HEK293T (cell line): ENCODE measurements at regions not wholly inside any gene's neighbourhood (a gene's known extent, or its start where the extent isn't known, plus 50 kb on each side); places are given as distances from the start of the nearest gene placed in this dataset.

ENCODE experiments used
- CTCF ChIA-PET: fragments of 350-600 bp; formaldehyde crosslinking; extraction: SDS; loops from one replicate; lab custom pipeline; 2021; ENCODE audit warnings: antibody characterized with exemption, inconsistent platforms; lab: Yijun Ruan, JAX
- POLR2A ChIA-PET: fragments of 350-600 bp; formaldehyde crosslinking; extraction: SDS; loops from one replicate; lab custom pipeline; 2020; ENCODE audit warnings: antibody characterized with exemption, inconsistent platforms; lab: Yijun Ruan, JAX
- DNase-seq: peaks from one replicate; pipeline ENCODE4 v3.0.0; 2012; ENCODE audit warnings: mixed read lengths; ENCODE audit errors: extremely low spot score
- ARNT ChIP-seq: fragments of 450-650 bp; IDR thresholded peaks from 2 replicates; pipeline ENCODE4 v1.6.1; 2017; ENCODE audit warnings: mild to moderate bottlenecking
- BHLHE40 ChIP-seq: fragments of 450-650 bp; IDR thresholded peaks from 2 replicates; pipeline ENCODE4 v1.6.1; 2016; ENCODE audit warnings: mild to moderate bottlenecking, moderate library complexity, borderline replicate concordance
- CTBP1 ChIP-seq: fragments of 450-650 bp; IDR thresholded peaks from 2 replicates; pipeline ENCODE4 v1.6.1; 2016; ENCODE audit warnings: borderline replicate concordance
- ELF4 ChIP-seq: fragments of 450-650 bp; IDR thresholded peaks from 2 replicates; pipeline ENCODE4 v1.6.1; 2017; ENCODE audit warnings: antibody characterized with exemption
- FOXA1 ChIP-seq: fragments of 450-650 bp; IDR thresholded peaks from 2 replicates; pipeline ENCODE4 v1.6.1; 2016; ENCODE audit warnings: mild to moderate bottlenecking
- FOXK2 ChIP-seq: fragments of 450-650 bp; IDR thresholded peaks from 2 replicates; pipeline ENCODE4 v1.6.1; 2016; ENCODE audit warnings: mild to moderate bottlenecking
- FOXM1 ChIP-seq: fragments of 450-650 bp; IDR thresholded peaks from 2 replicates; pipeline ENCODE4 v1.6.1; 2017; ENCODE audit warnings: mild to moderate bottlenecking, borderline replicate concordance
- HDGF ChIP-seq: fragments of 450-650 bp; IDR thresholded peaks from 2 replicates; pipeline ENCODE4 v1.6.1; 2017; ENCODE audit warnings: antibody characterized with exemption, borderline replicate concordance
- L3MBTL2 ChIP-seq: fragments of 450-650 bp; conservative IDR thresholded peaks from 2 replicates; pipeline ENCODE4 v1.6.1; 2016; ENCODE audit warnings: mild to moderate bottlenecking
- LEF1 ChIP-seq: fragments of 450-650 bp; IDR thresholded peaks from 2 replicates; pipeline ENCODE4 v1.6.1; 2017; ENCODE audit warnings: mild to moderate bottlenecking, borderline replicate concordance
- NFRKB ChIP-seq: fragments of 450-650 bp; IDR thresholded peaks from 2 replicates; pipeline ENCODE4 v1.6.1; 2016; ENCODE audit warnings: mild to moderate bottlenecking, moderate library complexity
- PKNOX1 ChIP-seq: fragments of 450-650 bp; IDR thresholded peaks from 2 replicates; pipeline ENCODE4 v1.6.1; 2016
- SP1 ChIP-seq: fragments of 450-650 bp; IDR thresholded peaks from 2 replicates; pipeline ENCODE4 v1.6.1; 2017
- SUZ12 ChIP-seq: fragments of 450-650 bp; IDR thresholded peaks from 2 replicates; pipeline ENCODE4 v1.6.1; 2016; ENCODE audit warnings: mild to moderate bottlenecking
- TARDBP ChIP-seq: fragments of 450-650 bp; IDR thresholded peaks from 2 replicates; pipeline ENCODE4 v1.6.1; 2016
- ZNF384 ChIP-seq: fragments of 450-650 bp; IDR thresholded peaks from 2 replicates; pipeline ENCODE4 v1.6.1; 2016

- TF ChIP-seq ARNT (no peak), TARDBP (no peak), ZNF384 (no peak), LEF1 (no peak), L3MBTL2 (no peak), FOXA1 (no peak), HDGF (no peak), FOXK2 (no peak), SUZ12 (no peak), FOXM1 (no peak), BHLHE40 (no peak), PKNOX1 (no peak), ELF4 (no peak), CTBP1 (no peak), SP1 (no peak), NFRKB (no peak)
- POLR2A ChIA-PET: no interaction called here
- CTCF ChIA-PET: no interaction called here
- no peak for DNase-seq
Measured at GRCh38 chr6:77535172-77535571, 71.9 kb upstream of the HTR1B start.

DNA sequence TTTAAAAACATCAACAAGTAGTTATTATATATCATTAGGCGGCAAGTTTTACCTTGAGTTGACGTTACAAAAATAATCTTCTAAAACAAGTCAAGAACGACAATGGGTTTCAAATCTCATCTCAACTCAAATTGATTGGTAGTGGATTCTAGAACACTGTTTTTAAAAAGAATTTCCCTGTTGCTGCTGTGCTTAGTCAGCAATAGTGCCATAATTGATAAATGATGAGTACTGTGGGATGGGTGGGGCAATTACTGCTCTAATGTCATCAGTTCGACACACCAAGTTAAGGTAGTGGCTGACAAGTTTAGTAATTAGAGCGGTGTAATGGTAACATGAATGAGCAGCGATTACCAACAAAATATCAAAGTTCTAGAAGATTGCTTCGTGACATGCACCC, 73.4 kb upstream of the HTR1B start:
- DNase-seq: no peak
- POLR2A ChIA-PET: no interaction called here
- CTCF ChIA-PET: no interaction called here
- no peak for TF ChIP-seq LEF1
- TF ChIP-seq ZNF384: no peak
- TF ChIP-seq FOXA1: no peak

DNA sequence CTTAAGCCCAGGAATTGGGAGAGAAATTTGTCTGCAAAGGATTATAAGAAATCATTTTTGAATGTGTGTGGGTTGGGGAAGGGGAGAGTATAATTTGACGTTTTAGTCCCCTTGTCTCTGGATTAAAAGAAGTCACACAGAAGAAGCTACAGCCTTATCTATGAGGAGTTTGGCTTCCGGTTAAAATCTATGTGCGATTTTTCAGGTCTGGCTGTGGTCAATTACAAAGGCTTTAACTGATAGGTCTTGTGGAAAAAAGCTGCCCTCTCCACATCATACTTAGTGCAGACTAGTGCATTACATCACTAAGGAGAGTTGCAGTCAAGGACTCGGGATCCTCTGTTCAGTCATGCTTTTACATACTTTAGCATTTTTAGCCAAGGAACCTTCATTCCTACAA, 80.3 kb upstream of the HTR1B start:
- no peak for DNase-seq
- ChIA-PET CTCF (no interaction called here), POLR2A (no interaction called here)
- no peak for TF ChIP-seq SUZ12
- TF ChIP-seq FOXA1: no peak
- no peak for TF ChIP-seq CTBP1
- no peak for TF ChIP-seq LEF1
- TF ChIP-seq BHLHE40: no peak
- no peak for TF ChIP-seq PKNOX1
- TF ChIP-seq ZNF384: no peak
- TF ChIP-seq TARDBP: no peak
- TF ChIP-seq ELF4: no peak
- TF ChIP-seq NFRKB: no peak
- TF ChIP-seq FOXK2: no peak
- no peak for TF ChIP-seq ARNT
- no peak for TF ChIP-seq L3MBTL2
- no peak for TF ChIP-seq SP1
- TF ChIP-seq HDGF: no peak
- no peak for TF ChIP-seq FOXM1

- no peak for DNase-seq
- ChIA-PET POLR2A (no interaction called here), CTCF (no interaction called here)
- TF ChIP-seq SUZ12: no peak
- TF ChIP-seq ARNT: no peak
- no peak for TF ChIP-seq NFRKB
- TF ChIP-seq FOXA1: no peak
- no peak for TF ChIP-seq BHLHE40
- no peak for TF ChIP-seq CTBP1
- TF ChIP-seq ELF4: no peak
- TF ChIP-seq HDGF: no peak
- no peak for TF ChIP-seq L3MBTL2
- TF ChIP-seq SP1: no peak
- no peak for TF ChIP-seq FOXK2
- TF ChIP-seq TARDBP: no peak
- no peak for TF ChIP-seq FOXM1
- no peak for TF ChIP-seq ZNF384
- no peak for TF ChIP-seq LEF1
- TF ChIP-seq PKNOX1: no peak
Measured at GRCh38 chr6:77548190-77548589, 84.9 kb upstream of the HTR1B start.

- TF ChIP-seq NFRKB (no peak), TARDBP (no peak), LEF1 (no peak)
- no peak for DNase-seq
- CTCF ChIA-PET: interaction anchor here (0.9 kb wide), 1 partner anchor 37 kb away, joined by 3 read pairs; no protein-coding TSS in a partner anchor
- POLR2A ChIA-PET: no interaction called here
Measured at GRCh38 chr6:77548662-77549366, 85.5 kb upstream of the HTR1B start.

- TF ChIP-seq ELF4 (no peak), FOXK2 (no peak), TARDBP (no peak), FOXA1 (no peak), PKNOX1 (no peak), ARNT (no peak), LEF1 (no peak), CTBP1 (no peak), SP1 (no peak), HDGF (no peak), NFRKB (no peak), ZNF384 (no peak), FOXM1 (no peak), SUZ12 (no peak), L3MBTL2 (no peak), BHLHE40 (no peak)
- POLR2A ChIA-PET: no interaction called here
- CTCF ChIA-PET: no interaction called here
- no peak for DNase-seq
Measured at GRCh38 chr6:77551135-77551534, 87.8 kb upstream of the HTR1B start.
